H9 (cell line): ENCODE measurements at regions not wholly inside any gene's neighbourhood (a gene's known extent, or its start where the extent isn't known, plus 50 kb on each side); places are given as distances from the start of the nearest gene placed in this dataset.

ENCODE experiments used
- DNase-seq: peaks from one replicate; pipeline ENCODE4 v3.0.0-alpha.2; 2017
- H2AFZ ChIP-seq: one replicate; pipeline ENCODE4 v1.6.1; 2013; ENCODE audit warnings: mild to moderate bottlenecking, low read length, control low read depth, moderate library complexity
- H2AK5ac ChIP-seq: 2 replicates; pipeline ENCODE4 v1.6.1; 2013; ENCODE audit warnings: low read length, control low read depth, mixed read lengths; ENCODE audit not compliant: insufficient read length
- H2BK120ac ChIP-seq: one replicate; pipeline ENCODE4 v1.6.1; 2013; ENCODE audit warnings: low read depth, mild to moderate bottlenecking, low read length, control low read depth, inconsistent platforms; ENCODE audit not compliant: poor library complexity, severe bottlenecking
- H2BK12ac ChIP-seq: 2 replicates; pipeline ENCODE4 v1.6.1; 2013; ENCODE audit warnings: low read length, control low read depth, mixed read lengths, low read depth; ENCODE audit not compliant: insufficient read length
- H2BK15ac ChIP-seq: 2 replicates; pipeline ENCODE4 v1.6.1; 2013; ENCODE audit warnings: low read depth, low read length, control low read depth
- H2BK20ac ChIP-seq: one replicate; pipeline ENCODE4 v1.6.1; 2013; ENCODE audit warnings: low read depth, mild to moderate bottlenecking, low read length, control low read depth, inconsistent platforms; ENCODE audit not compliant: poor library complexity, severe bottlenecking
- H2BK5ac ChIP-seq: 2 replicates; pipeline ENCODE4 v1.6.1; 2013; ENCODE audit warnings: low read length, control low read depth, mixed read lengths; ENCODE audit not compliant: insufficient read length
- H3K14ac ChIP-seq: 2 replicates; pipeline ENCODE4 v1.6.1; 2013; ENCODE audit warnings: low read length, control low read depth; ENCODE audit not compliant: insufficient read depth
- H3K18ac ChIP-seq: 2 replicates; pipeline ENCODE4 v1.6.1; 2013; ENCODE audit warnings: low read depth, mild to moderate bottlenecking, mixed read lengths, low read length, control low read depth; ENCODE audit not compliant: insufficient read length
- H3K23ac ChIP-seq: 2 replicates; pipeline ENCODE4 v1.6.1; 2013; ENCODE audit warnings: low read length, control low read depth, mixed read lengths, low read depth; ENCODE audit not compliant: insufficient read length
- H3K23me2 ChIP-seq: 2 replicates; pipeline ENCODE4 v1.6.1; 2013; ENCODE audit warnings: low read depth, mild to moderate bottlenecking, mixed read lengths, low read length, control low read depth; ENCODE audit not compliant: insufficient read length, poor library complexity, severe bottlenecking
- H3K27ac ChIP-seq: 2 replicates; pipeline ENCODE4 v1.5.1; 2013; ENCODE audit warnings: low read length, control low read depth, mixed read lengths, low read depth; ENCODE audit not compliant: insufficient read length
- H3K27me3 ChIP-seq: 2 replicates; pipeline ENCODE4 v1.6.1; 2013; ENCODE audit warnings: low read length, control low read depth, inconsistent platforms; ENCODE audit not compliant: insufficient read depth
- H3K4ac ChIP-seq: 2 replicates; pipeline ENCODE4 v1.6.1; 2013; ENCODE audit warnings: low read depth, mild to moderate bottlenecking, control low read depth, inconsistent platforms, low read length, moderate library complexity
- H3K4me1 ChIP-seq: 2 replicates; pipeline ENCODE4 v1.6.1; 2013; ENCODE audit warnings: low read length, control low read depth, inconsistent platforms; ENCODE audit not compliant: insufficient read depth
- H3K4me2 ChIP-seq: 2 replicates; pipeline ENCODE4 v1.6.1; 2013; ENCODE audit warnings: low read length, control low read depth, mixed read lengths; ENCODE audit not compliant: insufficient read length, insufficient read depth
- H3K56ac ChIP-seq: 2 replicates; pipeline ENCODE4 v1.6.1; 2013; ENCODE audit warnings: low read depth, mild to moderate bottlenecking, mixed read lengths, low read length, control low read depth; ENCODE audit not compliant: insufficient read length
- H3K79me1 ChIP-seq: 2 replicates; pipeline ENCODE4 v1.6.1; 2013; ENCODE audit warnings: low read depth, mild to moderate bottlenecking, moderate library complexity, low read length, control low read depth, inconsistent platforms; ENCODE audit not compliant: insufficient read depth, poor library complexity, severe bottlenecking
- H3K79me2 ChIP-seq: 2 replicates; pipeline ENCODE4 v1.6.1; 2013; ENCODE audit warnings: low read length, control low read depth, inconsistent platforms; ENCODE audit not compliant: insufficient read depth
- H3K9ac ChIP-seq: 2 replicates; pipeline ENCODE4 v1.6.1; 2013; ENCODE audit warnings: low read length, control low read depth, mixed read lengths; ENCODE audit not compliant: insufficient read length; ENCODE audit errors: extremely low read depth
- H3K9me3 ChIP-seq: one replicate; pipeline ENCODE4 v1.6.1; 2013; ENCODE audit warnings: low read depth, low read length, inconsistent platforms; ENCODE audit not compliant: control insufficient read depth
- H3T11ph ChIP-seq: one replicate; pipeline ENCODE4 v1.6.1; 2013; ENCODE audit warnings: mild to moderate bottlenecking, low read length, control low read depth, inconsistent platforms
- H4K20me1 ChIP-seq: one replicate; pipeline ENCODE4 v1.6.1; 2013; ENCODE audit not compliant: control insufficient read depth, insufficient read length, insufficient read depth
- H4K5ac ChIP-seq: 2 replicates; pipeline ENCODE4 v1.6.1; 2013; ENCODE audit warnings: low read depth, mild to moderate bottlenecking, mixed read lengths, low read length, control low read depth; ENCODE audit not compliant: insufficient read length
- H4K8ac ChIP-seq: replicated peaks from 2 replicates; pipeline ENCODE4 v1.6.1; 2013; ENCODE audit warnings: low read length, control low read depth, mixed read lengths, low read depth; ENCODE audit not compliant: insufficient read length
- H4K91ac ChIP-seq: 2 replicates; pipeline ENCODE4 v1.6.1; 2013; ENCODE audit warnings: low read depth, mild to moderate bottlenecking, moderate library complexity, mixed read lengths, low read length, control low read depth; ENCODE audit not compliant: insufficient read length
- H3K27ac Mint-ChIP-seq, 3 experiments: 2 replicates in 2 of 3; 3 replicates in 1 of 3; pipeline ENCODE4 v1.8.0; 2020 to 2021; ENCODE audit warnings: mixed read lengths in 3 of 3, mild to moderate bottlenecking in 1 of 3, moderate library complexity in 1 of 3
- H3K27me3 Mint-ChIP-seq: 2 replicates; pipeline ENCODE4 v1.8.0; 2021; ENCODE audit warnings: low read depth, mild to moderate bottlenecking, moderate library complexity, mixed read lengths
- H3K36me3 Mint-ChIP-seq, 3 experiments: 2 replicates in 2 of 3; 3 replicates in 1 of 3; pipeline ENCODE4 v1.8.0; 2020 to 2021; ENCODE audit warnings: low read depth in 3 of 3, mixed read lengths in 3 of 3; ENCODE audit not compliant: insufficient read depth in 1 of 3
- H3K4me1 Mint-ChIP-seq, 2 experiments: 2 replicates each; pipeline ENCODE4 v1.8.0; 2020; ENCODE audit warnings: mixed read lengths in 2 of 2
- H3K4me3 Mint-ChIP-seq, 2 experiments: 2 replicates in 1 of 2; 3 replicates in 1 of 2; pipeline ENCODE4 v1.8.0; 2020 to 2021; ENCODE audit warnings: mild to moderate bottlenecking in 2 of 2, mixed read lengths in 2 of 2, moderate library complexity in 1 of 2
- H3K9me3 Mint-ChIP-seq, 2 experiments: 2 replicates in 1 of 2; 3 replicates in 1 of 2; pipeline ENCODE4 v1.8.0; 2020; ENCODE audit warnings: mild to moderate bottlenecking in 2 of 2, mixed read lengths in 2 of 2, moderate library complexity in 1 of 2
- WGBS: extraction: QIAGEN DNeasy Blood & Tissue Kit; methylation state at CpG from one replicate; pipeline ENCODE4 v1.1.7; 2013; ENCODE audit warnings: missing lambda C conversion rate, low lambda C conversion rate, mixed read lengths; ENCODE audit not compliant: insufficient read length; ENCODE audit errors: extremely low coverage; 5-methylcytosine and 5-hydroxymethylcytosine counted together
- TF ChIP-seq, protein P1 (sequence below): fragments of 200-600 bp; sonication (generic); conservative IDR thresholded peaks from 3 replicates; pipeline ENCODE4 v1.8.0; 2021; ENCODE audit warnings: antibody characterized with exemption, mild to moderate bottlenecking

DNA sequence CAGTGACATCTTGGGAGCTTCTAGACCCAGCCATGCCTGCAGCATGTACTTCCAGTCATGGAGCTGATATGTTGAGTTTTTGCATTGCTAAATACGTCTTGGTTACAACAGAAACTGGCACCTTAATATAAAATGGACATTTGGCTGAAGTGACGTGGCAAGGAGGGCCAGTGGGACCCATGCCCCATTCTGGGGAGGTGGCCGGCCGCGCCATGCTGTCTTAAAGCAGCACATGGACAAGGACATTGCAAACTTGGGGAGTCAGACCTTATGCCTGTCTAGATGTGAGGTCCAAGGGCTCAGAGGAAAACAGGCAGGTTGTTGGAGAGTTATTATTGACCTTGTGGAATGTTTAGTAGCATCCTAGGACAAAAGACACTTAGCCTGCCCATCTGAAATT lies 588.0 kb upstream of the CDH4 start:
- Mint-ChIP-seq H3K4me1 (peaks cover 15 to 17% of the 10 kb centered on the region in 2 experiments), H3K27ac (no peak overlapping the region), H3K27me3 (peaks cover 5% of the 10 kb centered on the region), H3K9me3 (no peaks in the 10 kb centered on the region), H3K36me3 (no peaks in the 10 kb centered on the region), H3K4me3 (no peak overlapping the region)
- H3K79me1 ChIP-seq, result no peaks in the 10 kb centered on the region
- no peak for DNase-seq
- no peak overlapping the region for H3K56ac ChIP-seq
- no peak overlapping the region for H4K8ac ChIP-seq
- TF ChIP-seq, protein P1, sequence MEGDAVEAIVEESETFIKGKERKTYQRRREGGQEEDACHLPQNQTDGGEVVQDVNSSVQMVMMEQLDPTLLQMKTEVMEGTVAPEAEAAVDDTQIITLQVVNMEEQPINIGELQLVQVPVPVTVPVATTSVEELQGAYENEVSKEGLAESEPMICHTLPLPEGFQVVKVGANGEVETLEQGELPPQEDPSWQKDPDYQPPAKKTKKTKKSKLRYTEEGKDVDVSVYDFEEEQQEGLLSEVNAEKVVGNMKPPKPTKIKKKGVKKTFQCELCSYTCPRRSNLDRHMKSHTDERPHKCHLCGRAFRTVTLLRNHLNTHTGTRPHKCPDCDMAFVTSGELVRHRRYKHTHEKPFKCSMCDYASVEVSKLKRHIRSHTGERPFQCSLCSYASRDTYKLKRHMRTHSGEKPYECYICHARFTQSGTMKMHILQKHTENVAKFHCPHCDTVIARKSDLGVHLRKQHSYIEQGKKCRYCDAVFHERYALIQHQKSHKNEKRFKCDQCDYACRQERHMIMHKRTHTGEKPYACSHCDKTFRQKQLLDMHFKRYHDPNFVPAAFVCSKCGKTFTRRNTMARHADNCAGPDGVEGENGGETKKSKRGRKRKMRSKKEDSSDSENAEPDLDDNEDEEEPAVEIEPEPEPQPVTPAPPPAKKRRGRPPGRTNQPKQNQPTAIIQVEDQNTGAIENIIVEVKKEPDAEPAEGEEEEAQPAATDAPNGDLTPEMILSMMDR, result no peak
- no peak overlapping the region for H2BK20ac ChIP-seq
- H3K23ac ChIP-seq, result no peak overlapping the region
- no peak overlapping the region for H2BK5ac ChIP-seq
- no peak overlapping the region for H3K27ac ChIP-seq
- no peak overlapping the region for H2BK12ac ChIP-seq
- no peak overlapping the region for H2AFZ ChIP-seq
- H3K79me2 ChIP-seq, result no peaks in the 10 kb centered on the region
- no peak overlapping the region for H2AK5ac ChIP-seq
- H3T11ph ChIP-seq, result no peak overlapping the region
- WGBS, result no CpG with 5 or more reads among the region's 5 CpGs
- no peak overlapping the region for H4K91ac ChIP-seq
- H2BK15ac ChIP-seq, result no peak overlapping the region
- no peak overlapping the region for H3K4me2 ChIP-seq
- no peaks in the 10 kb centered on the region for H4K20me1 ChIP-seq
- H3K14ac ChIP-seq, result no peak overlapping the region
- no peaks in the 10 kb centered on the region for H3K9me3 ChIP-seq
- no peaks in the 10 kb centered on the region for H3K23me2 ChIP-seq
- peaks cover 6% of the 10 kb centered on the region; the same call in 1 of the 2 replicates for H3K4me1 ChIP-seq
- H2BK120ac ChIP-seq, result no peak overlapping the region
- no peak overlapping the region for H3K9ac ChIP-seq
- no peak overlapping the region for H3K18ac ChIP-seq
- H3K4ac ChIP-seq, result no peak overlapping the region
- H3K27me3 ChIP-seq, result no peaks in the 10 kb centered on the region
- no peak overlapping the region for H4K5ac ChIP-seq
